Keratinocyte (primary cell): ENCODE measurements at regions not wholly inside any gene's neighbourhood (a gene's known extent, or its start where the extent isn't known, plus 50 kb on each side); places are given as distances from the start of the nearest gene placed in this dataset.

Experiments used
- DNase-seq: peaks from one replicate; pipeline ENCODE4 v3.0.0-alpha.2; 2011; ENCODE audit warnings: low read depth, missing footprints, low spot score
- FAIRE-seq: peaks from 2 replicates; lab custom pipeline; 2011; peaks lifted over from hg19 to GRCh38; lab: Jason Lieb, UNC
- H2AFZ ChIP-seq: 2 replicates; pipeline ENCODE4 v1.6.0; 2012; ENCODE audit warnings: low read length, control low read depth, inconsistent platforms; ENCODE audit not compliant: control insufficient read depth
- H3K27ac ChIP-seq: 2 replicates; pipeline ENCODE4 v1.5.1; 2011; ENCODE audit warnings: low read length; ENCODE audit not compliant: control insufficient read depth, insufficient read depth
- H3K27me3 ChIP-seq: 3 replicates; pipeline ENCODE4 v1.6.0; 2011; ENCODE audit warnings: low read length; ENCODE audit not compliant: control insufficient read depth, insufficient read depth; ENCODE audit errors: extremely low read depth
- H3K36me3 ChIP-seq, 2 experiments: 2 replicates in 1 of 2; 3 replicates in 1 of 2; pipeline ENCODE4 v1.5.1; 2011; ENCODE audit warnings: low read length in 2 of 2, mild to moderate bottlenecking in 1 of 2; ENCODE audit not compliant: control insufficient read depth in 2 of 2, insufficient read depth in 2 of 2; ENCODE audit errors: extremely low read depth in 1 of 2
- H3K4me1 ChIP-seq: 3 replicates; pipeline ENCODE4 v1.5.1; 2011; ENCODE audit warnings: low read length; ENCODE audit not compliant: control insufficient read depth, insufficient read depth; ENCODE audit errors: extremely low read depth
- H3K4me2 ChIP-seq: 3 replicates; pipeline ENCODE4 v1.6.0; 2011; ENCODE audit warnings: low read depth, low read length; ENCODE audit not compliant: control insufficient read depth, insufficient read depth; ENCODE audit errors: extremely low read depth
- H3K4me3 ChIP-seq, 3 experiments: fragments of 200-600 bp in 1 of 3; sonication (generic) in 1 of 3; 2 replicates in 2 of 3; 3 replicates in 1 of 3; pipeline ENCODE4 v1.5.1; 2011 to 2016; ENCODE audit warnings: low read length in 3 of 3, mild to moderate bottlenecking in 3 of 3, control low read depth in 2 of 3, inconsistent platforms in 1 of 3, low read depth in 1 of 3, mixed read lengths in 1 of 3, mixed run types in 1 of 3, moderate library complexity in 1 of 3; ENCODE audit not compliant: control insufficient read depth in 2 of 3, insufficient read depth in 2 of 3; ENCODE audit errors: extremely low read depth in 1 of 3
- H3K79me2 ChIP-seq: 2 replicates; pipeline ENCODE4 v1.6.0; 2012; ENCODE audit warnings: low read length; ENCODE audit not compliant: control insufficient read depth, insufficient read depth
- H3K9ac ChIP-seq: 3 replicates; pipeline ENCODE4 v1.6.0; 2011; ENCODE audit warnings: low read length; ENCODE audit not compliant: control insufficient read depth, insufficient read depth; ENCODE audit errors: extremely low read depth
- H3K9me1 ChIP-seq: 3 replicates; pipeline ENCODE4 v1.6.0; 2011; ENCODE audit warnings: low read length; ENCODE audit not compliant: control insufficient read depth, insufficient read depth; ENCODE audit errors: extremely low read depth
- H3K9me3 ChIP-seq: 2 replicates; pipeline ENCODE4 v1.5.1; 2012; ENCODE audit warnings: low read depth, low read length; ENCODE audit not compliant: control insufficient read depth
- H4K20me1 ChIP-seq: 3 replicates; pipeline ENCODE4 v1.6.0; 2011; ENCODE audit warnings: low read length; ENCODE audit not compliant: control insufficient read depth, insufficient read depth; ENCODE audit errors: extremely low read depth
- EZH2 ChIP-seq: IDR thresholded peaks from one replicate; pipeline ENCODE4 v1.6.1; 2012; ENCODE audit warnings: inconsistent platforms, mild to moderate bottlenecking, low read length, moderate library complexity
- dilution Hi-C: fragments of 300-500 bp; cut with MboI; formaldehyde crosslinking; loops from one replicate; pipeline ENCODE4 v1.7.0; 2020; ENCODE audit warnings: low sequenced_read_pairs; ENCODE audit not compliant: extremely low pct_ligation_motif_present
- TF ChIP-seq, protein P1 (sequence below), 3 experiments: IDR thresholded peaks in 1 of 3; conservative IDR thresholded peaks in 1 of 3; optimal IDR thresholded peaks in 1 of 3; 2 replicates in 2 of 3; 3 replicates in 1 of 3; pipeline versions ENCODE3 to v1.5.1; 2011; ENCODE audit warnings: low read length in 3 of 3, mild to moderate bottlenecking in 3 of 3, moderate library complexity in 2 of 3, control low read depth in 1 of 3, inconsistent platforms in 1 of 3; ENCODE audit not compliant: insufficient read depth in 2 of 3; ENCODE audit errors: extremely low read depth in 1 of 3

DNA sequence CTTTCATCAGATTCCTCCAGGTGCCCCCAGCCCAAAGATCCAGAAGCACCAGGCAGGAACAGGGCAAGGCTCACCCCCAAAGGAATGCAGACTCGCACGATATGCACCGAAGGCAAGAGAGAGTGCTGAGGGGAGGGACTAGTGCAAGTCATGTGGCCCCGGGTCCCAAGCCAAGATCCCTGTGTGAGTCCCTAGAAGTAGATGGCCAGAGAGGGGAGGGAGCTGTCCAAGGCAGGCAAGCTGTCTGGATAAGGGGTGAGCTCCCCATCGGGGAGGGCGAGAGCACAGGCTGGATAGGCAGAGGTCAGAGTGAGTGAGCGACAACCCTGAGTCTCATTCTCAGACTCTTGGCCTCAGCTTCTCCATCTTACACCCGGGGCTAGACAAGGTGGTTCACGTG is 171.5 kb upstream of the LINGO1 start:
- Histone ChIP-seq H3K9me1 (no peaks in the 10 kb centered on the region), H3K27me3 (peaks cover 3% of the 10 kb centered on the region), H4K20me1 (no peaks in the 10 kb centered on the region), H3K4me2 (no peak overlapping the region), H3K79me2 (no peaks in the 10 kb centered on the region), H3K36me3 (no peaks in the 10 kb centered on the region), H3K9ac (no peak overlapping the region), H3K9me3 (no peaks in the 10 kb centered on the region), H3K4me1 (no peaks in the 10 kb centered on the region), H2AFZ (no peak overlapping the region), H3K4me3 (no peak overlapping the region), H3K27ac (no peak overlapping the region)
- dilution Hi-C loops: no loop called here
- DNase-seq (no peak), FAIRE-seq (no peak)
- TF ChIP-seq, protein P1, sequence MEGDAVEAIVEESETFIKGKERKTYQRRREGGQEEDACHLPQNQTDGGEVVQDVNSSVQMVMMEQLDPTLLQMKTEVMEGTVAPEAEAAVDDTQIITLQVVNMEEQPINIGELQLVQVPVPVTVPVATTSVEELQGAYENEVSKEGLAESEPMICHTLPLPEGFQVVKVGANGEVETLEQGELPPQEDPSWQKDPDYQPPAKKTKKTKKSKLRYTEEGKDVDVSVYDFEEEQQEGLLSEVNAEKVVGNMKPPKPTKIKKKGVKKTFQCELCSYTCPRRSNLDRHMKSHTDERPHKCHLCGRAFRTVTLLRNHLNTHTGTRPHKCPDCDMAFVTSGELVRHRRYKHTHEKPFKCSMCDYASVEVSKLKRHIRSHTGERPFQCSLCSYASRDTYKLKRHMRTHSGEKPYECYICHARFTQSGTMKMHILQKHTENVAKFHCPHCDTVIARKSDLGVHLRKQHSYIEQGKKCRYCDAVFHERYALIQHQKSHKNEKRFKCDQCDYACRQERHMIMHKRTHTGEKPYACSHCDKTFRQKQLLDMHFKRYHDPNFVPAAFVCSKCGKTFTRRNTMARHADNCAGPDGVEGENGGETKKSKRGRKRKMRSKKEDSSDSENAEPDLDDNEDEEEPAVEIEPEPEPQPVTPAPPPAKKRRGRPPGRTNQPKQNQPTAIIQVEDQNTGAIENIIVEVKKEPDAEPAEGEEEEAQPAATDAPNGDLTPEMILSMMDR (optimal IDR thresholded peaks at IDR 0.05 in 1 of 3, IDR thresholded peaks at IDR 0.05 in 1 of 3, conservative IDR thresholded peaks at IDR 0.05 in 1 of 3; ENCODE audit: extremely low read depth in 1 of 3, insufficient read depth in 2 of 3, low read length in 3 of 3): no peak
- TF ChIP-seq EZH2: no peak

DNA sequence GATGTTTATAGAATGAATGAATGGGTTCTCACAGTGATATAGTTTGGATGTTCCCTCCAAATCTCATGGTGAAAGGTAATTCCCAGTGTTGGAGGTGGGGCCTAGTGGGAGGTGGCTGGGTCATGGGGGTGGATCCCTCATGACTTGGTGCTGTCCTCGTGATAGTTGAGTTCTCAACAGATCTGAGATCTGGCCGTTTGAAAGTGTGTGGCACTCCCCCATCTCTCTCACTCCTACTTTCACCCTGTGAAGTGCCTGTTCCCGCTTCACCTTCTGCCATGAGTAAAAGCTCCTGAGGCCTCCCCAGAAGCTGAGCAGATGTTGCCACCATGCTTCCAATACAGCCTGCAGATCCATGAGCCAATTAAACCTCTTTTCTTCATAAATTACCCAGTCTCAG is 170.8 kb upstream of the LINGO1 start:
- Histone ChIP-seq H2AFZ (no peak overlapping the region), H3K4me2 (no peak overlapping the region), H3K9ac (no peak overlapping the region), H4K20me1 (no peaks in the 10 kb centered on the region), H3K79me2 (no peaks in the 10 kb centered on the region), H3K4me3 (no peak overlapping the region), H3K27me3 (peaks cover 3% of the 10 kb centered on the region), H3K9me3 (no peaks in the 10 kb centered on the region), H3K36me3 (no peaks in the 10 kb centered on the region), H3K9me1 (no peaks in the 10 kb centered on the region), H3K4me1 (no peaks in the 10 kb centered on the region), H3K27ac (no peak overlapping the region)
- FAIRE-seq (no peak), DNase-seq (no peak)
- TF ChIP-seq EZH2: no peak
- dilution Hi-C loops: no loop called here

DNA sequence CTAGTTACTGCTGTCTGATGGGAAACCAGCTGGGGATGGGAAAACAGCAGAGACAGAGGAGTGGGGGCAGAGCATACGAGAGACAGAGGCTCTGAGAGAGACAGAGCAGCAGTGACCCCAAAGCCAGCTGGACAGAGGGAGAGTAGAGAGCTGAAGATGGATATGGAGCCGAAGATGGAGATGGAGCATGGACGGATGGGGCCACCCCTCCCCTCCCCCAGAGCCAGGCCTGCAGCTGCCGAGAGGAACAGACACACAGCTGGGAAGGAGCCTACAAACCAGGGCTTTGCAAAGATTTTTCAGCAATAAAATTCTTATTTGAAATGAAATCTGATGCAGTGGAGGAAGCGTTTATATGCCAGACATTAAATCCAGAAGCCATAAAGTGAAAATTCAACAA is 167.6 kb upstream of the LINGO1 start:
- no peak overlapping the region for H3K4me2 ChIP-seq
- no peak for TF ChIP-seq EZH2
- TF ChIP-seq, protein P1 (optimal IDR thresholded peaks at IDR 0.05 in 1 of 3, IDR thresholded peaks at IDR 0.05 in 1 of 3, conservative IDR thresholded peaks at IDR 0.05 in 1 of 3; ENCODE audit: extremely low read depth in 1 of 3, insufficient read depth in 2 of 3, low read length in 3 of 3): no peak
- no peaks in the 10 kb centered on the region for H4K20me1 ChIP-seq
- no peaks in the 10 kb centered on the region for H3K36me3 ChIP-seq
- no peak overlapping the region for H3K4me3 ChIP-seq
- no peaks in the 10 kb centered on the region for H3K4me1 ChIP-seq
- H3K9ac ChIP-seq: no peak overlapping the region
- DNase-seq (no peak), FAIRE-seq (no peak)
- no peak overlapping the region for H2AFZ ChIP-seq
- no peaks in the 10 kb centered on the region for H3K9me3 ChIP-seq
- peaks cover 3% of the 10 kb centered on the region for H3K27me3 ChIP-seq
- dilution Hi-C loops: no loop called here
- H3K9me1 ChIP-seq: no peaks in the 10 kb centered on the region
- H3K27ac ChIP-seq: no peak overlapping the region
- no peaks in the 10 kb centered on the region for H3K79me2 ChIP-seq
